ENCODE measurements at regions not wholly inside any gene's neighbourhood (a gene's known extent, or its start where the extent isn't known, plus 50 kb on each side); places are given as distances from the start of the nearest gene placed in this dataset.
A peak's percentile ranks its signal among the peaks of the same experiment; 100 is the strongest.

- no peaks in the 10 kb centered on the region for H3K27me3 ChIP-seq (ENCODE audit: insufficient read depth, low read length)
- H3K9me3 ChIP-seq (ENCODE audit: low read depth, low read length) = no peaks in the 10 kb centered on the region
- H3K79me2 ChIP-seq (ENCODE audit: insufficient read depth, low read length) = no peaks in the 10 kb centered on the region
- peaks cover 29% of the 10 kb centered on the region for H3K4me1 ChIP-seq (ENCODE audit: insufficient read depth, low read length)
- no peak overlapping the region for H3K4me3 ChIP-seq (ENCODE audit: insufficient read depth, low read length)
- peak; percentile 58 for DNase-seq (ENCODE audit: insufficient read length, low spot score, missing footprints)
- H4K20me1 ChIP-seq (ENCODE audit: insufficient read depth, low read length) = no peaks in the 10 kb centered on the region
- no peaks in the 10 kb centered on the region for H3K36me3 ChIP-seq (ENCODE audit: insufficient read depth, low read length)
- TF ChIP-seq CTCF (IDR thresholded peaks at IDR 0.05; ENCODE audit: extremely low read depth, low read depth, low read length) = no peak
- H3K4me2 ChIP-seq (ENCODE audit: insufficient read depth, low read length) = no peak overlapping the region
- peak overlapping the region; percentile 14 for H2AFZ ChIP-seq (ENCODE audit: low read length)
- peak overlapping the region; percentile 35 for H3K27ac ChIP-seq (ENCODE audit: low read depth, low read length)
Observed at GRCh38 chr4:176409627-176410026, 89.9 kb downstream of the SPCS3 start.

- no peaks in the 10 kb centered on the region for H3K36me3 ChIP-seq (ENCODE audit: insufficient read depth, low read length)
- no peak for TF ChIP-seq CTCF (IDR thresholded peaks at IDR 0.05; ENCODE audit: extremely low read depth, low read depth, low read length)
Observed at GRCh38 chr4:176413171-176413570, 93.4 kb downstream of the SPCS3 start.

GRCh38 chr4:176422001-176422400 lies 102.2 kb downstream of the SPCS3 start:
- no peaks in the 10 kb centered on the region for H3K9me3 ChIP-seq (ENCODE audit: low read depth, low read length)
- no peaks in the 10 kb centered on the region for H3K79me2 ChIP-seq (ENCODE audit: insufficient read depth, low read length)
- no peaks in the 10 kb centered on the region for H4K20me1 ChIP-seq (ENCODE audit: insufficient read depth, low read length)
- no peaks in the 10 kb centered on the region for H3K36me3 ChIP-seq (ENCODE audit: insufficient read depth, low read length)
- no peak for TF ChIP-seq CTCF (IDR thresholded peaks at IDR 0.05; ENCODE audit: extremely low read depth, low read depth, low read length)
- no peak for DNase-seq (ENCODE audit: insufficient read length, low spot score, missing footprints)
- H3K4me2 ChIP-seq (ENCODE audit: insufficient read depth, low read length) = no peak overlapping the region
- H2AFZ ChIP-seq (ENCODE audit: low read length) = no peak overlapping the region
- H3K4me1 ChIP-seq (ENCODE audit: insufficient read depth, low read length) = peaks cover 8% of the 10 kb centered on the region
- H3K27ac ChIP-seq (ENCODE audit: low read depth, low read length) = no peak overlapping the region
- no peaks in the 10 kb centered on the region for H3K27me3 ChIP-seq (ENCODE audit: insufficient read depth, low read length)
- H3K4me3 ChIP-seq (ENCODE audit: insufficient read depth, low read length) = no peak overlapping the region

More at GRCh38 chr4:176413171-176413570, 93.4 kb downstream of the SPCS3 start:
- Histone ChIP-seq H3K9me3 (ENCODE audit: low read depth, low read length) (no peaks in the 10 kb centered on the region), H3K27me3 (ENCODE audit: insufficient read depth, low read length) (no peaks in the 10 kb centered on the region), H2AFZ (ENCODE audit: low read length) (no peak overlapping the region), H3K4me2 (ENCODE audit: insufficient read depth, low read length) (no peak overlapping the region), H3K79me2 (ENCODE audit: insufficient read depth, low read length) (no peaks in the 10 kb centered on the region), H3K4me1 (ENCODE audit: insufficient read depth, low read length) (no peaks in the 10 kb centered on the region), H4K20me1 (ENCODE audit: insufficient read depth, low read length) (no peaks in the 10 kb centered on the region), H3K27ac (ENCODE audit: low read depth, low read length) (no peak overlapping the region), H3K4me3 (ENCODE audit: insufficient read depth, low read length) (no peak overlapping the region)
- DNase-seq (ENCODE audit: insufficient read length, low spot score, missing footprints) = no peak

GRCh38 chr4:176422511-176422910 lies 102.7 kb downstream of the SPCS3 start:
- no peaks in the 10 kb centered on the region for H3K36me3 ChIP-seq (ENCODE audit: insufficient read depth, low read length)
- no peak for TF ChIP-seq CTCF (IDR thresholded peaks at IDR 0.05; ENCODE audit: extremely low read depth, low read depth, low read length)
- no peaks in the 10 kb centered on the region for H3K79me2 ChIP-seq (ENCODE audit: insufficient read depth, low read length)
- H3K4me3 ChIP-seq (ENCODE audit: insufficient read depth, low read length) = no peak overlapping the region
- H3K9me3 ChIP-seq (ENCODE audit: low read depth, low read length) = no peaks in the 10 kb centered on the region
- no peaks in the 10 kb centered on the region for H4K20me1 ChIP-seq (ENCODE audit: insufficient read depth, low read length)
- no peak overlapping the region for H3K4me2 ChIP-seq (ENCODE audit: insufficient read depth, low read length)
- no peaks in the 10 kb centered on the region for H3K27me3 ChIP-seq (ENCODE audit: insufficient read depth, low read length)
- H3K4me1 ChIP-seq (ENCODE audit: insufficient read depth, low read length) = peaks cover 8% of the 10 kb centered on the region
- H2AFZ ChIP-seq (ENCODE audit: low read length) = peak overlapping the region; percentile 1
- H3K27ac ChIP-seq (ENCODE audit: low read depth, low read length) = no peak overlapping the region
- no peak for DNase-seq (ENCODE audit: insufficient read length, low spot score, missing footprints)

All from osteoblast (primary cell).